Osteoblast (primary cell): ENCODE measurements at regions not wholly inside any gene's neighbourhood (a gene's known extent, or its start where the extent isn't known, plus 50 kb on each side); places are given as distances from the start of the nearest gene placed in this dataset.

ENCODE experiments used
- DNase-seq: peaks from one replicate; pipeline ENCODE4 v3.0.0; 2011; ENCODE audit warnings: low spot score, mixed read lengths; ENCODE audit not compliant: insufficient read length; ENCODE audit errors: missing footprints
- H2AFZ ChIP-seq: 2 replicates; pipeline ENCODE4 v1.6.0; 2011; ENCODE audit warnings: mild to moderate bottlenecking, low read length
- H3K27ac ChIP-seq: 2 replicates; pipeline ENCODE4 v1.5.1; 2011; ENCODE audit warnings: mild to moderate bottlenecking, low read depth, low read length, moderate library complexity
- H3K27me3 ChIP-seq: 2 replicates; pipeline ENCODE4 v1.6.0; 2012; ENCODE audit warnings: mild to moderate bottlenecking, control low read depth, inconsistent platforms, low read length, moderate library complexity; ENCODE audit not compliant: insufficient read depth
- H3K36me3 ChIP-seq: 2 replicates; pipeline ENCODE4 v1.5.1; 2011; ENCODE audit warnings: mild to moderate bottlenecking, low read length, control low read depth, moderate library complexity; ENCODE audit not compliant: insufficient read depth
- H3K4me1 ChIP-seq: 2 replicates; pipeline ENCODE4 v1.5.1; 2011; ENCODE audit warnings: mild to moderate bottlenecking, low read length, control low read depth, moderate library complexity; ENCODE audit not compliant: insufficient read depth
- H3K4me2 ChIP-seq: 2 replicates; pipeline ENCODE4 v1.6.0; 2011; ENCODE audit warnings: mild to moderate bottlenecking, low read length; ENCODE audit not compliant: insufficient read depth
- H3K4me3 ChIP-seq: fragments of 200-600 bp; sonication (generic); 3 replicates; pipeline ENCODE4 v1.5.1; 2012; ENCODE audit warnings: mild to moderate bottlenecking, low read length, inconsistent platforms; ENCODE audit not compliant: insufficient read depth
- H3K79me2 ChIP-seq: 2 replicates; pipeline ENCODE4 v1.6.0; 2012; ENCODE audit warnings: mild to moderate bottlenecking, low read length, control low read depth, inconsistent platforms; ENCODE audit not compliant: insufficient read depth
- H3K9me3 ChIP-seq: 2 replicates; pipeline ENCODE4 v1.5.1; 2011; ENCODE audit warnings: low read depth, low read length, control low read depth
- H4K20me1 ChIP-seq: 2 replicates; pipeline ENCODE4 v1.6.0; 2012; ENCODE audit warnings: mild to moderate bottlenecking, low read length, control low read depth; ENCODE audit not compliant: insufficient read depth
- TF ChIP-seq, protein P1 (sequence below): IDR thresholded peaks from 2 replicates; pipeline ENCODE4 v1.5.1; 2011; ENCODE audit warnings: mild to moderate bottlenecking, low read depth, low read length, moderate library complexity; ENCODE audit errors: extremely low read depth

DNA sequence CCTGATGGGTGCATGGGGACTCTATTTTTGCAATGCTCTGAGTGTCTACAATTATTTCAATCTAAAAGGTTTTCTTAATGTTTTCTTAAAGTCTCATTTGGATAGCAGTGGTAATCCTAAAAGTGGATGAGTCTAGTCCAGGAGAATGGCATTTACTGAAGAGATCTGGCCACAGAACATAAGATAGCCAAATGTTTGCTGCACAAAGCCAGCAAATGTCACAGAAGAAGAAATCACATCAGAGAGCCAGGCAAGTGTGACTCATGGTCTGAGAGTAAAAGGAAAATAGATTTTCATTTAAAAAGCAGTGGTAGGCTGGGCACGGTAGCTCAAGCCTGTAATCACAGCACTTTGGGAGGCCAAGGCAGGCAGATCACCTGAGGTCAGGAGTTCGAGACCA, 352.7 kb upstream of the GRAMD2B start:
- Histone ChIP-seq H3K27ac (no peak overlapping the region), H3K36me3 (no peaks in the 10 kb centered on the region), H3K4me1 (no peaks in the 10 kb centered on the region), H3K4me3 (no peak overlapping the region), H3K9me3 (no peaks in the 10 kb centered on the region), H3K79me2 (no peaks in the 10 kb centered on the region), H2AFZ (no peak overlapping the region), H3K4me2 (no peak overlapping the region), H4K20me1 (no peaks in the 10 kb centered on the region), H3K27me3 (no peaks in the 10 kb centered on the region)
- DNase-seq = peak; percentile 63
- TF ChIP-seq, protein P1, sequence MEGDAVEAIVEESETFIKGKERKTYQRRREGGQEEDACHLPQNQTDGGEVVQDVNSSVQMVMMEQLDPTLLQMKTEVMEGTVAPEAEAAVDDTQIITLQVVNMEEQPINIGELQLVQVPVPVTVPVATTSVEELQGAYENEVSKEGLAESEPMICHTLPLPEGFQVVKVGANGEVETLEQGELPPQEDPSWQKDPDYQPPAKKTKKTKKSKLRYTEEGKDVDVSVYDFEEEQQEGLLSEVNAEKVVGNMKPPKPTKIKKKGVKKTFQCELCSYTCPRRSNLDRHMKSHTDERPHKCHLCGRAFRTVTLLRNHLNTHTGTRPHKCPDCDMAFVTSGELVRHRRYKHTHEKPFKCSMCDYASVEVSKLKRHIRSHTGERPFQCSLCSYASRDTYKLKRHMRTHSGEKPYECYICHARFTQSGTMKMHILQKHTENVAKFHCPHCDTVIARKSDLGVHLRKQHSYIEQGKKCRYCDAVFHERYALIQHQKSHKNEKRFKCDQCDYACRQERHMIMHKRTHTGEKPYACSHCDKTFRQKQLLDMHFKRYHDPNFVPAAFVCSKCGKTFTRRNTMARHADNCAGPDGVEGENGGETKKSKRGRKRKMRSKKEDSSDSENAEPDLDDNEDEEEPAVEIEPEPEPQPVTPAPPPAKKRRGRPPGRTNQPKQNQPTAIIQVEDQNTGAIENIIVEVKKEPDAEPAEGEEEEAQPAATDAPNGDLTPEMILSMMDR = no peak

DNA sequence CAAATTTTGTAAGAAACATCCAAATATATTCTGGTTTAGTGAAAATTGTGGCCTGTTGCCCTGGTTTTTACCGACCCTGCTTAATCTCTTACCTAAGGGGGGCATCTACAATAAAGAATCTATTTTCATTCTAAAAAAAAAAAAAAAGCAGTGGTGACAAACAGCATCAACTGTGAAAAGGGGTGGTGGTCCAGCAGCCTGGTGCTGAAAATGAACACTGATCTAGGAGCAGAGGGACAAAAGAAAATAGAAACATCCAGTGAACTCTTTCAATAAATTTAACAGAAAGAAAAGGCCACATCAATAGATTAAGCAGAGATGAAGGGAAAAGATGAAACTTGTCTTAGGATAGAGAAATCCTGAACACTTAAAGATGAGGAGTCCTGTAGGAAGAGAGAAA, 348.7 kb upstream of the GRAMD2B start:
- H3K9me3 ChIP-seq = no peaks in the 10 kb centered on the region
- no peak overlapping the region for H2AFZ ChIP-seq
- TF ChIP-seq, protein P1 = no peak
- no peak for DNase-seq
- no peaks in the 10 kb centered on the region for H3K27me3 ChIP-seq
- H3K79me2 ChIP-seq = no peaks in the 10 kb centered on the region
- no peaks in the 10 kb centered on the region for H3K36me3 ChIP-seq
- no peak overlapping the region for H3K4me2 ChIP-seq
- no peaks in the 10 kb centered on the region for H3K4me1 ChIP-seq
- no peak overlapping the region for H3K27ac ChIP-seq
- no peaks in the 10 kb centered on the region for H4K20me1 ChIP-seq
- H3K4me3 ChIP-seq = no peak overlapping the region

DNA sequence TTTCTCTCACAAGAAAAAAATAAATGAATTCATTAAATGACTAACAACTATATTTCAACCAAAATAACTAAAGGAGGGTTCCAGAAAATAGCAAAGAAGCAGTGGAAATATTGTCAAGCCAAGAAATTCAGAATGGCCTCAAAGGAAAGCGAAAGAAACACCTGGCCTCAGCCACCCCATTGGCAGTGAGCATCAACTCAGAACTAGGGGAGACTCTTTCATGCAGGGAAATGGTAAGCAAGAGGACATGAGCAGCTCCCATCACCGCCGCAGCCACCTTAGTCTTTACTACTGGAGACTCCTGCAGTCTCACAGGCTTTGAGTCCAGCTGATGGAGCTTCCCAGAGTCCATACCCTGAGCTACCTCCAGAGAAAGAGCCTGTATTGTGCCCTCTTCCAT, 343.9 kb upstream of the GRAMD2B start:
- DNase-seq = no peak
- TF ChIP-seq, protein P1 = no peak
- H3K36me3 ChIP-seq = no peaks in the 10 kb centered on the region

DNA sequence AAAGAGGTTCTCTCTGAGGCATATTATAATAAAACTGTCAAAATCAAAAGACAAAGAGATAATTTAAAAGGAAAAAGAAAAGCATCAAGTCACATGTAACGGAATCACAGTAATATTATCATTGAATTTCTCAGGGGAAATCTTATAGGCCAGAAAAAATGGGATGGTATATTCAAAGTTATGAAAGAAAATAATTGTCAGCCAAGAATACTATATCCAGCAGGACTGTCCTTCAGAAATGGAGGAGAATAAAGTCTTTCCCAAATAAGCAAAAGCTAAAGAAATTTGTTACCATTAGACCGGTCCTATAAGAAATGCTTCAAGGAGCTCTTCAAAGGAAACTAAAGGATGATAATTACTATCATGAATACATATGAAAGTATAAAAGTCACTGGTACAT, 342.0 kb upstream of the GRAMD2B start:
- Histone ChIP-seq H2AFZ (no peak overlapping the region), H3K36me3 (no peaks in the 10 kb centered on the region), H3K4me1 (no peaks in the 10 kb centered on the region), H3K4me3 (no peak overlapping the region), H4K20me1 (no peaks in the 10 kb centered on the region), H3K4me2 (no peak overlapping the region), H3K27me3 (no peaks in the 10 kb centered on the region), H3K9me3 (no peaks in the 10 kb centered on the region), H3K27ac (no peak overlapping the region), H3K79me2 (no peaks in the 10 kb centered on the region)
- TF ChIP-seq, protein P1 = no peak
- no peak for DNase-seq

More for the DNA sequence above, 343.9 kb upstream of the GRAMD2B start:
- no peaks in the 10 kb centered on the region for H3K4me1 ChIP-seq
- H2AFZ ChIP-seq = peak overlapping the region; percentile 30
- no peaks in the 10 kb centered on the region for H3K9me3 ChIP-seq
- no peak overlapping the region for H3K27ac ChIP-seq
- no peak overlapping the region for H3K4me2 ChIP-seq
- no peaks in the 10 kb centered on the region for H4K20me1 ChIP-seq
- H3K27me3 ChIP-seq = no peaks in the 10 kb centered on the region
- H3K79me2 ChIP-seq = no peaks in the 10 kb centered on the region
- H3K4me3 ChIP-seq = no peak overlapping the region
